ENCODE measurements at regions not wholly inside any gene's neighbourhood (a gene's known extent, or its start where the extent isn't known, plus 50 kb on each side); places are given as distances from the start of the nearest gene placed in this dataset.

GRCh38 chr10:23980094-23980493, 228.8 kb upstream of the KIAA1217 start:
- TF ChIP-seq CTCF (IDR thresholded peaks at IDR 0.05): no peak
- no peak for TF ChIP-seq POLR2A (IDR thresholded peaks at IDR 0.05)

All from Peyer's patch (tissue), 4 donors.